ENCODE measurements at regions not wholly inside any gene's neighbourhood (a gene's known extent, or its start where the extent isn't known, plus 50 kb on each side); places are given as distances from the start of the nearest gene placed in this dataset.

DNA sequence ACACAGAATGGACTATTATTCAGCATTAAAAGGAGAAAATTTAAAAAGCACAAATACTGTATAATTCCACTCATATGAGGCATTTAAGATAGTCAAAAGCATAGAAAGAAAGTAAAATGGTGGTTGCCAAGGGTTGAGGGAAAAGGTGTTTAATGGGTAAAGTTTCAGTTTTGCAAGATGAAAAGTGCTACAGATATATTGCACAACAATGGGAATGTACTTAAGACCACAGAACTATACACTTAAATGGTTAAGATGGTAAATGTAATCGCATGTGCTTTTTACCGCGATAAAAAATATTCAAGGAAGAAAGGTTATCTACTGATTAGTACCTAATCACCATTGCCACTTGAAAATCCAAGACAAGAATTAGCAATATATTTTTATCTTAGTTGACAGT lies 71.8 kb upstream of the NOX3 start:
- intact Hi-C loops (cut with micrococcal nuclease; ENCODE audit: unreplicated experiment) = no loop called here
- no peak overlapping the region for H3K4me3 Mint-ChIP-seq (ENCODE audit: low read depth, unreplicated experiment)
- H3K9me3 Mint-ChIP-seq (ENCODE audit: low read depth, unreplicated experiment) = peaks cover 5% of the 10 kb centered on the region
- peak overlapping the region; percentile 42 for H3K27ac Mint-ChIP-seq (ENCODE audit: unreplicated experiment)
- peaks cover 20% of the 10 kb centered on the region for H3K4me1 Mint-ChIP-seq (ENCODE audit: low read depth, unreplicated experiment)
- H3K27me3 Mint-ChIP-seq (ENCODE audit: unreplicated experiment) = no peaks in the 10 kb centered on the region
- H3K36me3 Mint-ChIP-seq (ENCODE audit: insufficient read depth, unreplicated experiment) = peaks cover 5% of the 10 kb centered on the region
- no TSS peak for BruUV-seq (replicated peaks)
- CTCF ChIA-PET = no interaction called here
- DNase-seq = no peak
- TF ChIP-seq, protein P1, sequence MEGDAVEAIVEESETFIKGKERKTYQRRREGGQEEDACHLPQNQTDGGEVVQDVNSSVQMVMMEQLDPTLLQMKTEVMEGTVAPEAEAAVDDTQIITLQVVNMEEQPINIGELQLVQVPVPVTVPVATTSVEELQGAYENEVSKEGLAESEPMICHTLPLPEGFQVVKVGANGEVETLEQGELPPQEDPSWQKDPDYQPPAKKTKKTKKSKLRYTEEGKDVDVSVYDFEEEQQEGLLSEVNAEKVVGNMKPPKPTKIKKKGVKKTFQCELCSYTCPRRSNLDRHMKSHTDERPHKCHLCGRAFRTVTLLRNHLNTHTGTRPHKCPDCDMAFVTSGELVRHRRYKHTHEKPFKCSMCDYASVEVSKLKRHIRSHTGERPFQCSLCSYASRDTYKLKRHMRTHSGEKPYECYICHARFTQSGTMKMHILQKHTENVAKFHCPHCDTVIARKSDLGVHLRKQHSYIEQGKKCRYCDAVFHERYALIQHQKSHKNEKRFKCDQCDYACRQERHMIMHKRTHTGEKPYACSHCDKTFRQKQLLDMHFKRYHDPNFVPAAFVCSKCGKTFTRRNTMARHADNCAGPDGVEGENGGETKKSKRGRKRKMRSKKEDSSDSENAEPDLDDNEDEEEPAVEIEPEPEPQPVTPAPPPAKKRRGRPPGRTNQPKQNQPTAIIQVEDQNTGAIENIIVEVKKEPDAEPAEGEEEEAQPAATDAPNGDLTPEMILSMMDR (IDR thresholded peaks at IDR 0.05; ENCODE audit: unreplicated experiment) = no peak

DNA sequence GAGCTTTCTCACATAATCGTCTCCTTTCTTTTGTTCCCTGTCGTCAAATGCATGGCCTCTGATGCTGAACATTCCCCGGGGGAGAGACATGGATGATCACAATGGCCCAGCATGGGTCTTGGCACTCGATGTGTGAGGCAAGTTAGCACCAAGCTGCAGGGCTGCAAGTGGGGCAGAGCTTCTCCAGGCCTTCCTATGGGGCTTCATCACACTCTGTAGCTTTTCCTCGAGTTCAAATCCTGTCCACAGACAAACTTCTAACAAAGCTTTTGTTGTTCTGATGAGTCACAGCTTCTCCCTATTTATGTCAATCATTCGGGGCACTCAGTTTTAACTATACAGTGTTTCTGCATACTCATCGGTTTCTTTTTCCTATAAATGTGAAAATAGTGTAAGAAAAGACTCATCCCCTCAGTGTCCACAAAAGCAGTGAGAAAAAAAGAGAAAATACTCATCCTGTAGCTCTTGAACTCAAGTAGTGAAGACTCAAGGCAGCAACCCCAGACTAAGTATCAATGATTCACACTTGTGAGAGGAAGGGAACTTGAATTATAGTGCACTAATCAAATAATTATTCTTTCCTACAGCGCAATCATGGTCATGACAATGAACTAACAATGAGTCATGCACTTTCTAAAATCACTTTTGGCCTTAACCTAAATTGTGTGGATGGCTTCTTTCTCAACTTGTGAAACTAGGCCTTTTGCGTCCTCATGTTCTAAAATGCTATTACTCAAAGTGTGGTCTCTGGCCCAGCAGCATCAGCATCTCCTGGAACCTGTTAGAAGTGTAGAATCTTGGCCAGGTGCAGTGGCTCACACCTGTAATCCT lies 68.4 kb upstream of the NOX3 start:
- no peak for DNase-seq
- intact Hi-C loops (cut with micrococcal nuclease; ENCODE audit: unreplicated experiment) = no loop called here
- Mint-ChIP-seq H3K9me3 (ENCODE audit: low read depth, unreplicated experiment) (peaks cover 5% of the 10 kb centered on the region), H3K27ac (ENCODE audit: unreplicated experiment) (peak overlapping the region; percentile 61), H3K36me3 (ENCODE audit: insufficient read depth, unreplicated experiment) (peaks cover 5% of the 10 kb centered on the region), H3K27me3 (ENCODE audit: unreplicated experiment) (no peaks in the 10 kb centered on the region), H3K4me3 (ENCODE audit: low read depth, unreplicated experiment) (no peak overlapping the region), H3K4me1 (ENCODE audit: low read depth, unreplicated experiment) (peaks cover 29% of the 10 kb centered on the region)
- no TSS peak for BruUV-seq (replicated peaks)
- TF ChIP-seq, protein P1 (IDR thresholded peaks at IDR 0.05; ENCODE audit: unreplicated experiment) = no peak
- CTCF ChIA-PET = no interaction called here

DNA sequence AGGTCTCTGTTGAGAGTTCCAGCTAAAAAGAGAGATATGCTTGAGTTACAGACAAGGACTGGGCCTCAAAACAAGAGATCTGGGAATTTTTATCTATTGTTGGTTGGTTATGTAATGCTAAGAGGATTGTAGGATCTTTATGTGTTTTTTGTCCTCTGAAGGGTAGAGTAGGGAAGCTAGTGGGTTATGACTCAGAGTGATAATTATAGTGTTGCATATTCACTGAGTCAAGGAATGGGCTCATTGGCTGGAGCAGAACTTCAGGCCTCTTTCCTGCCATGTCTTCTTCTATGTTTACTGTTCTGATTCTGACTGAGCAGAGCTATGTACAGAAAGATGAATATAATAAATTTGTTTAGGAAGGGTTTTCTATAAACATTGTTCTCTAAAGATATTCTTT lies 66.1 kb upstream of the NOX3 start:
- Mint-ChIP-seq H3K27me3 (ENCODE audit: unreplicated experiment) (no peaks in the 10 kb centered on the region), H3K4me3 (ENCODE audit: low read depth, unreplicated experiment) (no peak overlapping the region), H3K27ac (ENCODE audit: unreplicated experiment) (no peak overlapping the region), H3K9me3 (ENCODE audit: low read depth, unreplicated experiment) (peaks cover 3% of the 10 kb centered on the region), H3K36me3 (ENCODE audit: insufficient read depth, unreplicated experiment) (peaks cover 10% of the 10 kb centered on the region), H3K4me1 (ENCODE audit: low read depth, unreplicated experiment) (peaks cover 40% of the 10 kb centered on the region)
- intact Hi-C loops (cut with micrococcal nuclease; ENCODE audit: unreplicated experiment) = no loop called here
- TF ChIP-seq, protein P1 (IDR thresholded peaks at IDR 0.05; ENCODE audit: unreplicated experiment) = no peak
- DNase-seq = no peak
- CTCF ChIA-PET = no interaction called here
- BruUV-seq (replicated peaks) = no TSS peak

DNA sequence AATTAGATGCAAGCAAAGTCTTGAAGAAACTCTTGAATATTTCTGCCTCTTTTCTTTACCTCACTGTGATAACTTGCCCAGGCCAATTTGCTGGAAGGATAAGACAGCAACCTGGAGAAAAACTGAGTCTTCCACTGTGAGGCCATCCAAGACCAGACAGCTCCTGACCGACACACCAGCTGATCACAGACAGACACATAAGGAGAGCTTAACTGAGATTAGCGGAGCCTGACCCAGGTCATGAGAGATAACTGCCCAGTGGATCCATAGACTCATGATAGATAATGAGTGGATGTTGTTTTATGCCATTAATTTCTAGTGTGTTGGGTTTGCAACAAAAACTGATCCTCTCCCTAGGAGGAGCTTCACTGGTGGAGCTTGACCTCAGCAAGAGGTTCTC lies 64.4 kb upstream of the NOX3 start:
- no peak overlapping the region for H3K4me3 Mint-ChIP-seq (ENCODE audit: low read depth, unreplicated experiment)
- no peak overlapping the region for H3K27ac Mint-ChIP-seq (ENCODE audit: unreplicated experiment)
- peaks cover 43% of the 10 kb centered on the region for H3K4me1 Mint-ChIP-seq (ENCODE audit: low read depth, unreplicated experiment)
- intact Hi-C loops (cut with micrococcal nuclease; ENCODE audit: unreplicated experiment) = no loop called here
- no peak for DNase-seq
- H3K36me3 Mint-ChIP-seq (ENCODE audit: insufficient read depth, unreplicated experiment) = peaks cover 10% of the 10 kb centered on the region
- peaks cover 3% of the 10 kb centered on the region for H3K9me3 Mint-ChIP-seq (ENCODE audit: low read depth, unreplicated experiment)
- no peaks in the 10 kb centered on the region for H3K27me3 Mint-ChIP-seq (ENCODE audit: unreplicated experiment)
- CTCF ChIA-PET = interaction anchor here (1.1 kb wide), 1 partner anchor 192 kb away, joined by 5 read pairs; no protein-coding TSS in a partner anchor
- TF ChIP-seq, protein P1 (IDR thresholded peaks at IDR 0.05; ENCODE audit: unreplicated experiment) = no peak
- BruUV-seq (replicated peaks) = no TSS peak
